ENCODE measurements at regions not wholly inside any gene's neighbourhood (a gene's known extent, or its start where the extent isn't known, plus 50 kb on each side); places are given as distances from the start of the nearest gene placed in this dataset.
"Not testable (repeated sequence)": the region's sequence is repeated elsewhere in the genome, so short reads cannot be mapped to it uniquely, and the experiment has no call there.

GRCh38 chr13:59408738-59409137, 755.0 kb downstream of the DIAPH3 start:
- DNase-seq (ENCODE audit: low read depth), result no peak

- no peak for DNase-seq (ENCODE audit: low read depth)
Observed at GRCh38 chr13:59409211-59409610, 754.5 kb downstream of the DIAPH3 start.

- no peak for DNase-seq (ENCODE audit: low read depth)
Observed at GRCh38 chr13:59409634-59410200, 754.0 kb downstream of the DIAPH3 start.

- no peak for DNase-seq (ENCODE audit: low read depth)
Observed at GRCh38 chr13:59413126-59413525, 750.6 kb downstream of the DIAPH3 start.

- DNase-seq (ENCODE audit: low read depth), result no peak
Observed at GRCh38 chr13:59414006-59414405, 749.7 kb downstream of the DIAPH3 start.

GRCh38 chr13:59415498-59415897, 748.2 kb downstream of the DIAPH3 start:
- DNase-seq (ENCODE audit: low read depth), result no peak

- DNase-seq (ENCODE audit: low read depth), result no peak
Observed at GRCh38 chr13:59416561-59416960, 747.2 kb downstream of the DIAPH3 start.

GRCh38 chr13:59422646-59423045, 741.1 kb downstream of the DIAPH3 start:
- no peak for DNase-seq (ENCODE audit: low read depth)

- DNase-seq (ENCODE audit: low read depth), result no peak
Observed at GRCh38 chr13:59423708-59424340, 739.9 kb downstream of the DIAPH3 start.

GRCh38 chr13:59424661-59425060, 739.1 kb downstream of the DIAPH3 start:
- no peak for DNase-seq (ENCODE audit: low read depth)

GRCh38 chr13:59425211-59425741, 738.5 kb downstream of the DIAPH3 start:
- no peak for DNase-seq (ENCODE audit: low read depth)

- DNase-seq (ENCODE audit: low read depth), result no peak
Observed at GRCh38 chr13:59435024-59435423, 728.7 kb downstream of the DIAPH3 start.

- no peak for DNase-seq (ENCODE audit: low read depth)
Observed at GRCh38 chr13:59437544-59438301, 726.0 kb downstream of the DIAPH3 start.

GRCh38 chr13:59439776-59440428, 723.8 kb downstream of the DIAPH3 start:
- no peak for DNase-seq (ENCODE audit: low read depth)

- DNase-seq (ENCODE audit: low read depth), result not testable (repeated sequence)
Observed at GRCh38 chr13:59441068-59441467, 722.7 kb downstream of the DIAPH3 start.

GRCh38 chr13:59441596-59442280, 722.0 kb downstream of the DIAPH3 start:
- no peak for DNase-seq (ENCODE audit: low read depth)

GRCh38 chr13:59442461-59442860, 721.3 kb downstream of the DIAPH3 start:
- no peak for DNase-seq (ENCODE audit: low read depth)

- no peak for DNase-seq (ENCODE audit: low read depth)
Observed at GRCh38 chr13:59442944-59443486, 720.7 kb downstream of the DIAPH3 start.

GRCh38 chr13:59444210-59444857, 719.4 kb downstream of the DIAPH3 start:
- DNase-seq (ENCODE audit: low read depth), result peak; percentile 1

- no peak for DNase-seq (ENCODE audit: low read depth)
Observed at GRCh38 chr13:59445812-59446211, 717.9 kb downstream of the DIAPH3 start.

- DNase-seq (ENCODE audit: low read depth), result no peak
Observed at GRCh38 chr13:59446391-59446790, 717.3 kb downstream of the DIAPH3 start.

Measured in RPMI7951 (cell line).